Stimulated activated CD4-positive, alpha-beta T cell treated with anti-CD3 and anti-CD28 coated beads, Interleukin-1b, Interleukin-23, amount 100 ng/mL, for 24 hours (primary cell): ENCODE measurements at regions not wholly inside any gene's neighbourhood (a gene's known extent, or its start where the extent isn't known, plus 50 kb on each side); places are given as distances from the start of the nearest gene placed in this dataset.

ENCODE experiments used
- DNase-seq, 4 experiments: peaks; one replicate each; pipeline ENCODE4 v3.0.0-alpha.2; 2020; ENCODE audit warnings: low read depth in 4 of 4, low spot score in 1 of 4

GRCh38 chr14:48452437-48452995 is 777.1 kb upstream of the MDGA2 start:
- no peak for DNase-seq

GRCh38 chr14:48435221-48435620 is 759.8 kb upstream of the MDGA2 start:
- no peak for DNase-seq

- DNase-seq = no peak
These were observed 755.4 kb upstream of the MDGA2 start for GRCh38 chr14:48430805-48431204.

- no peak for DNase-seq
These were observed 754.1 kb upstream of the MDGA2 start for GRCh38 chr14:48429512-48429911.

GRCh38 chr14:48417715-48418500 is 742.5 kb upstream of the MDGA2 start:
- no peak for DNase-seq

GRCh38 chr14:48401321-48401720 is 725.9 kb upstream of the MDGA2 start:
- no peak for DNase-seq

- no peak for DNase-seq
These were observed 723.4 kb upstream of the MDGA2 start for GRCh38 chr14:48398675-48399282.

GRCh38 chr14:48391661-48392060 is 716.3 kb upstream of the MDGA2 start:
- DNase-seq = no peak

GRCh38 chr14:48390346-48390745 is 714.9 kb upstream of the MDGA2 start:
- DNase-seq = no peak

GRCh38 chr14:48384821-48385220 is 709.4 kb upstream of the MDGA2 start:
- DNase-seq = no peak

- no peak for DNase-seq
These were observed 707.6 kb upstream of the MDGA2 start for GRCh38 chr14:48382961-48383360.

GRCh38 chr14:48378541-48378940 is 703.1 kb upstream of the MDGA2 start:
- no peak for DNase-seq

GRCh38 chr14:48373981-48374380 is 698.6 kb upstream of the MDGA2 start:
- no peak for DNase-seq

- DNase-seq = no peak
These were observed 675.6 kb upstream of the MDGA2 start for GRCh38 chr14:48350971-48351370.

- no peak for DNase-seq
These were observed 674.3 kb upstream of the MDGA2 start for GRCh38 chr14:48349689-48350088.

GRCh38 chr14:48341069-48341468 is 665.7 kb upstream of the MDGA2 start:
- DNase-seq = no peak

GRCh38 chr14:48333221-48333920 is 658.0 kb upstream of the MDGA2 start:
- no peak for DNase-seq

GRCh38 chr14:48331421-48331820 is 656.0 kb upstream of the MDGA2 start:
- no peak for DNase-seq

GRCh38 chr14:48325486-48325885 is 650.1 kb upstream of the MDGA2 start:
- no peak for DNase-seq

GRCh38 chr14:48323665-48324064 is 648.3 kb upstream of the MDGA2 start:
- no peak for DNase-seq

- no peak for DNase-seq
These were observed 644.4 kb upstream of the MDGA2 start for GRCh38 chr14:48319823-48320222.

GRCh38 chr14:48304729-48305128 is 629.3 kb upstream of the MDGA2 start:
- no peak for DNase-seq
